ENCODE measurements at regions not wholly inside any gene's neighbourhood (a gene's known extent, or its start where the extent isn't known, plus 50 kb on each side); places are given as distances from the start of the nearest gene placed in this dataset.

DNA sequence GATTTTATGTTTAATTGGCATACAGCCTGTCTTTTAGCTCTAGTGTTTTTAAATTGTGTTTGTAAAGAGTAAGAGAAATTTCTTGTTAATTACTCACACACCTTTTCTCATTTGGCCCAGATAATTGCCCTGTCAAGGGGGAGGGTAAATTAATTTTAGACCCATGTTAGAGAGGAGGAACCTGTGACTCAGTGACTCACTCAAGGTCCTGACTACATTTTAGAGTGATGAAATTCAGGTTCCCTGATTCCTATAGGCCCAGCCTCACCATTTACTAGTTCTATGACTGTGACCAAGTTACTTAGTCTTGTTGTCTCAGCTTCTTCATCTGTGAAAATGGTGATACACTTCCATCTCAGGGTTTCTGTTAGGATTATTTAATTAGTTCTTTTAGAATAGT, 125.2 kb upstream of the DPH6 start:
- no peak for DNase-seq
- intact Hi-C loops (cut with DNase I) = no loop called here
- TF ChIP-seq, protein P1, sequence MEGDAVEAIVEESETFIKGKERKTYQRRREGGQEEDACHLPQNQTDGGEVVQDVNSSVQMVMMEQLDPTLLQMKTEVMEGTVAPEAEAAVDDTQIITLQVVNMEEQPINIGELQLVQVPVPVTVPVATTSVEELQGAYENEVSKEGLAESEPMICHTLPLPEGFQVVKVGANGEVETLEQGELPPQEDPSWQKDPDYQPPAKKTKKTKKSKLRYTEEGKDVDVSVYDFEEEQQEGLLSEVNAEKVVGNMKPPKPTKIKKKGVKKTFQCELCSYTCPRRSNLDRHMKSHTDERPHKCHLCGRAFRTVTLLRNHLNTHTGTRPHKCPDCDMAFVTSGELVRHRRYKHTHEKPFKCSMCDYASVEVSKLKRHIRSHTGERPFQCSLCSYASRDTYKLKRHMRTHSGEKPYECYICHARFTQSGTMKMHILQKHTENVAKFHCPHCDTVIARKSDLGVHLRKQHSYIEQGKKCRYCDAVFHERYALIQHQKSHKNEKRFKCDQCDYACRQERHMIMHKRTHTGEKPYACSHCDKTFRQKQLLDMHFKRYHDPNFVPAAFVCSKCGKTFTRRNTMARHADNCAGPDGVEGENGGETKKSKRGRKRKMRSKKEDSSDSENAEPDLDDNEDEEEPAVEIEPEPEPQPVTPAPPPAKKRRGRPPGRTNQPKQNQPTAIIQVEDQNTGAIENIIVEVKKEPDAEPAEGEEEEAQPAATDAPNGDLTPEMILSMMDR (IDR thresholded peaks at IDR 0.05) = no peak
- Histone ChIP-seq H3K4me1 (peaks cover 40% of the 10 kb centered on the region), H3K4me3 (no peak overlapping the region), H3K27me3 (ENCODE audit: low read depth) (no peaks in the 10 kb centered on the region), H3K36me3 (no peaks in the 10 kb centered on the region), H3K9me3 (no peaks in the 10 kb centered on the region), H3K27ac (no peak overlapping the region)
- ATAC-seq = no peak

DNA sequence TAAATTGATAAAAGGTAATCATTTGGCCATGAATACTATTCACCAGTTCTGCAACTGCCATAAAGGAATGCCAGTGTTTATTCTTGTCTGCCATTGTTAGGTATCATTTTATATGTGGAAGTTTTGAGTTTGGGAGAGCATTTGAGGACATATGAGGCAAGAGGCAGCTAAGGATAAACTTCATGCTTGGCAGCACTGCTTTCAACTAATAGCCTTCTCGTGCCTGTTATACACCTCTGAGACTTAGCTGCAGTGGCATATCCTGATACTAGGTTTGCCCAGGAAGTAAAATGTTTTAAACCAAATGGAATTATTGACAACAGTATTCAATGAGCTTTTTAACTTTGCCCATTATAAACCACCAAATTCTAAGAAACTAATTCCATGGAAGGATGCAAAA, 126.0 kb upstream of the DPH6 start:
- ATAC-seq = no peak
- TF ChIP-seq, protein P1 (IDR thresholded peaks at IDR 0.05) = no peak
- Histone ChIP-seq H3K9me3 (no peaks in the 10 kb centered on the region), H3K36me3 (no peaks in the 10 kb centered on the region), H3K27me3 (ENCODE audit: low read depth) (no peaks in the 10 kb centered on the region), H3K4me3 (no peak overlapping the region), H3K4me1 (peaks cover 38% of the 10 kb centered on the region), H3K27ac (no peak overlapping the region)
- DNase-seq = no peak
- intact Hi-C loops (cut with DNase I) = no loop called here

DNA sequence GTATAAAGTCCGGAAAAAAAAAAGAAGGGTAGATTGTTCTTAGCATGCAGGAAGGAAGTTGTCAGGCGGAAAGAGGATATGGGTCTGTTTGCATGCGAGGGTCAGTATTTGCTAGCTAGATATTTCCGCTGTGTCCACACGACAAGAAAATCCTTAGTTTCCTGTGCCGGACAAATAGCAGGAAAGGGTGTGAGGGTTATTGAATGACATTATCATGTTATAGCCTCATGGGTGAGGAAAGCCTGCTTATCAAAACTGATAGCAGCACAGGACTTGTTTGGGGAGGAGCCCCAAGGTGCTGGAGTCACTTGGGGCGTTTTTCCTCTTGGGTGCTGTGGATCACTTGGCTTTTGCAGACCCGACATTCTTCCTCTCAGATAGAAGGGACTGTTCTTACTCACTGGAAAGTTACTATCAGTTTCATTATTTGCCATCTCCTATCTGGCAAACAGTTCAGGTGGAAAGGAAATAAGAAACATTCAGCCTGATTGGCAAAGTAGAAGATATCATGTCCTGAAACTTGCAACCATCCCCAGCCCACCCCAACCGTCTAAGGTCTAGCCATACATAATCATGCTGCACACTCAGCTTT, 127.2 kb upstream of the DPH6 start:
- TF ChIP-seq, protein P1 (IDR thresholded peaks at IDR 0.05) = no peak
- Histone ChIP-seq H3K4me1 (peaks cover 26% of the 10 kb centered on the region), H3K4me3 (no peak overlapping the region), H3K36me3 (no peaks in the 10 kb centered on the region), H3K9me3 (no peaks in the 10 kb centered on the region), H3K27ac (peak overlapping the region; percentile 26), H3K27me3 (ENCODE audit: low read depth) (no peaks in the 10 kb centered on the region)
- ATAC-seq (peak; percentile 42 to 66), DNase-seq (no peak)
- intact Hi-C loops (cut with DNase I) = no loop called here

DNA sequence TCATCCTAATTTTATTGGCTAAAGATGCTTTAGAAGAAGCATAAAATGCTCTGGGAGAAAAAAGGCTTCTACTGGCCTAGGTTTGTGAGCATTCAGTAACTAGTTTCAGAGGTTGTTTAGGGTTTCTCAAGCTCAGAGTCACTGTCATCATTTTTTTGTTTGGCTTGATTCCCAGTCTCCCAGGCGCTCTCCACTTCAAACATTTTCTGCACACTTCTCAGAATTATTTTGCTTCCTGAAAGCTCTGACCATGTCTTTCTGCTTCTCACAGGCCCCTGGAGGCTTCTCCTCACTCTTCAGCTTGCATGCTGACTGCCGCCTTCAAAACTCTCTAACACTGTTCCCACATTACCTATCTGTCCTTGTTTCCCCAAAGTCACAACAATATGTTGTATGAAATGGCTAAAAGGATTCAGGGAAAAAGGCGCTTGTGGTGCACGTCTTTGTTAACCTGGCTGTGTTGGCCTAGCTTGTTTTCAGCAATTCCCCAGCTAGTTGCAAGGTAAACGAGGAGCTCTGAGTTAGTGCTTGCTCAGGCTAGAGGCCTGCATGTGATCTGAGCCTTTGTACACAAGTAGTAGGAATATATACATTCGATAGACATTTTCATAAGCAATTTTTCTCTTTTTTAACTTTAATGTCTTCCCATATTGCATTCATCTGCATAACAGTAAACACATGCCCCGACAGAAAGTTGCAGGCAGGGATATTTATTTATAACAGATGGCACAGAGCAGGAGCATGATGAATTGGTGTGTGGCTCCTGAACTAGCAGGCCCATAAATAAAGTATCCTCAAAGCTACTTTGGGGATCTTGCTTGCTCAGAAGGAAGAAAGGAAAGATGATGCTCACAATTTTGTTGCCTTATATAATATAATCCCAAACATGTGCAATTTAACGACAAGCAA, 129.2 kb upstream of the DPH6 start:
- H3K27ac ChIP-seq = no peak overlapping the region

DNA sequence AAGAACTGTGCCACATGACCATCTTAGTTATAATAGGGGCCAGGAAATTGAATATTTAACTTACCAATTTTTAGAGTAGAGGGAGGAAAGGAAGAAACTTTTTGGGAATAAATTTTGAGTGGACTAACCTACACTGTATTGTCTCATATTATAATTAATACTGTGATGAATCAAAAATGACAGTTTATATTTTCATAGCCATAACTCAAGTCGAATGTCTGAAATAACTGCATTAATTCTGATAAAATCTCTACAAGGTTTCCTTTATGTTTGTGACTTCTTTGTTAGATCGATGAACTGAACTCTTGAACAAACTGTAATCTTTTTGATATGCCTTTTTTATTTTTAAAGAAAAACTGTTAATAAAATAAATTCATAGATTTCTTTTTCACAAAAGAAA, 132.8 kb upstream of the DPH6 start:
- H3K27ac ChIP-seq = no peak overlapping the region
- peaks cover 18% of the 10 kb centered on the region for H3K4me1 ChIP-seq
- H3K4me3 ChIP-seq = no peak overlapping the region
- intact Hi-C loops (cut with DNase I) = no loop called here
- no peaks in the 10 kb centered on the region for H3K27me3 ChIP-seq (ENCODE audit: low read depth)
- no peaks in the 10 kb centered on the region for H3K9me3 ChIP-seq
- TF ChIP-seq, protein P1 (IDR thresholded peaks at IDR 0.05) = no peak
- no peaks in the 10 kb centered on the region for H3K36me3 ChIP-seq
- DNase-seq (no peak), ATAC-seq (no peak)

More for the DNA sequence above, 129.2 kb upstream of the DPH6 start:
- TF ChIP-seq, protein P1 (IDR thresholded peaks at IDR 0.05) = no peak
- no peak overlapping the region for H3K4me3 ChIP-seq
- ATAC-seq = no peak
- intact Hi-C loops (cut with DNase I) = no loop called here
- no peaks in the 10 kb centered on the region for H3K9me3 ChIP-seq
- no peaks in the 10 kb centered on the region for H3K27me3 ChIP-seq (ENCODE audit: low read depth)
- no peaks in the 10 kb centered on the region for H3K36me3 ChIP-seq
- no peak for DNase-seq
- peaks cover 25% of the 10 kb centered on the region for H3K4me1 ChIP-seq
